Suprapubic skin (tissue), 3 donors: ENCODE measurements at regions not wholly inside any gene's neighbourhood (a gene's known extent, or its start where the extent isn't known, plus 50 kb on each side); places are given as distances from the start of the nearest gene placed in this dataset.

Experiments
- EP300 ChIP-seq: sonication (generic); formaldehyde crosslinking; IDR thresholded peaks from one replicate; pipeline ENCODE4 v1.6.1; 2017; ENCODE audit warnings: antibody characterized with exemption
- TF ChIP-seq, protein P1 (sequence below), 2 donors: fragments of 200-600 bp in 1 of 2; fragments of 450-650 bp in 1 of 2; sonication (generic) in 1 of 2; IDR thresholded peaks; one replicate each; pipeline ENCODE4 v1.5.1; 2016 to 2019; ENCODE audit warnings: antibody characterized with exemption in 2 of 2, mild to moderate bottlenecking in 1 of 2, moderate library complexity in 1 of 2

DNA sequence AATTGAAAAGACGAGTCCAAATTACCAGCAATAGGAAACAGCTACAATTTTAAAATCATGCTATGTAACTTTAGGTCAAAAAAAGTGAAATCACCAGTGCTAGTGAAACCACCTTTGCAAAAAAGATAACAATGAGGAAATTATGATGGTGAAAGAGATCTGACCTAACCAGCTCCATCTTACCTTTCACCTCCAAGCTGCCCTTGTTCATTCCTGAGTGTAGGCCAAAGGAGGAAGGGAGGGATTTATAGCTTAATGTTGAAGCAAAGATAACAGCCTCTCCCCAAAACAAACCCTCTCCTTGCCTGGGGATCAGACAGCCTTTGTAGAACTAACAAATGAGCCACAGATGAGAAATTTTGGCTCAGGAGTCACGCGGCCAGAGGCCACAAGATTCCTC lies 83.2 kb upstream of the EIF5 start:
- TF ChIP-seq, protein P1, sequence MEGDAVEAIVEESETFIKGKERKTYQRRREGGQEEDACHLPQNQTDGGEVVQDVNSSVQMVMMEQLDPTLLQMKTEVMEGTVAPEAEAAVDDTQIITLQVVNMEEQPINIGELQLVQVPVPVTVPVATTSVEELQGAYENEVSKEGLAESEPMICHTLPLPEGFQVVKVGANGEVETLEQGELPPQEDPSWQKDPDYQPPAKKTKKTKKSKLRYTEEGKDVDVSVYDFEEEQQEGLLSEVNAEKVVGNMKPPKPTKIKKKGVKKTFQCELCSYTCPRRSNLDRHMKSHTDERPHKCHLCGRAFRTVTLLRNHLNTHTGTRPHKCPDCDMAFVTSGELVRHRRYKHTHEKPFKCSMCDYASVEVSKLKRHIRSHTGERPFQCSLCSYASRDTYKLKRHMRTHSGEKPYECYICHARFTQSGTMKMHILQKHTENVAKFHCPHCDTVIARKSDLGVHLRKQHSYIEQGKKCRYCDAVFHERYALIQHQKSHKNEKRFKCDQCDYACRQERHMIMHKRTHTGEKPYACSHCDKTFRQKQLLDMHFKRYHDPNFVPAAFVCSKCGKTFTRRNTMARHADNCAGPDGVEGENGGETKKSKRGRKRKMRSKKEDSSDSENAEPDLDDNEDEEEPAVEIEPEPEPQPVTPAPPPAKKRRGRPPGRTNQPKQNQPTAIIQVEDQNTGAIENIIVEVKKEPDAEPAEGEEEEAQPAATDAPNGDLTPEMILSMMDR (IDR thresholded peaks at IDR 0.05), result no peak
- no peak for TF ChIP-seq EP300
